ENCODE measurements at regions not wholly inside any gene's neighbourhood (a gene's known extent, or its start where the extent isn't known, plus 50 kb on each side); places are given as distances from the start of the nearest gene placed in this dataset.
"Not testable (repeated sequence)": the region's sequence is repeated elsewhere in the genome, so short reads cannot be mapped to it uniquely, and the experiment has no call there.

- H3K27me3 Mint-ChIP-seq (ENCODE audit: insufficient read depth, unreplicated experiment), result peaks cover 10% of the 10 kb centered on the region
Measured at GRCh38 chr7:73933091-73933490, 72.1 kb downstream of the TMEM270 start.

GRCh38 chr7:73936967-73937366 is 76.0 kb downstream of the TMEM270 start:
- intact Hi-C loops (cut with micrococcal nuclease), result no loop called here
- BruUV-seq (replicated peaks), result no TSS peak
- Mint-ChIP-seq H3K27ac (ENCODE audit: low read depth, unreplicated experiment) (no peak overlapping the region), H3K36me3 (ENCODE audit: insufficient read depth, unreplicated experiment) (peaks cover 6% of the 10 kb centered on the region), H3K4me1 (ENCODE audit: insufficient read depth, unreplicated experiment) (no peaks in the 10 kb centered on the region), H3K27me3 (ENCODE audit: insufficient read depth, unreplicated experiment) (peaks cover 10% of the 10 kb centered on the region), H3K9me3 (ENCODE audit: unreplicated experiment) (peaks cover 16% of the 10 kb centered on the region), H3K4me3 (ENCODE audit: unreplicated experiment) (no peak overlapping the region)
- TF ChIP-seq, protein P1, sequence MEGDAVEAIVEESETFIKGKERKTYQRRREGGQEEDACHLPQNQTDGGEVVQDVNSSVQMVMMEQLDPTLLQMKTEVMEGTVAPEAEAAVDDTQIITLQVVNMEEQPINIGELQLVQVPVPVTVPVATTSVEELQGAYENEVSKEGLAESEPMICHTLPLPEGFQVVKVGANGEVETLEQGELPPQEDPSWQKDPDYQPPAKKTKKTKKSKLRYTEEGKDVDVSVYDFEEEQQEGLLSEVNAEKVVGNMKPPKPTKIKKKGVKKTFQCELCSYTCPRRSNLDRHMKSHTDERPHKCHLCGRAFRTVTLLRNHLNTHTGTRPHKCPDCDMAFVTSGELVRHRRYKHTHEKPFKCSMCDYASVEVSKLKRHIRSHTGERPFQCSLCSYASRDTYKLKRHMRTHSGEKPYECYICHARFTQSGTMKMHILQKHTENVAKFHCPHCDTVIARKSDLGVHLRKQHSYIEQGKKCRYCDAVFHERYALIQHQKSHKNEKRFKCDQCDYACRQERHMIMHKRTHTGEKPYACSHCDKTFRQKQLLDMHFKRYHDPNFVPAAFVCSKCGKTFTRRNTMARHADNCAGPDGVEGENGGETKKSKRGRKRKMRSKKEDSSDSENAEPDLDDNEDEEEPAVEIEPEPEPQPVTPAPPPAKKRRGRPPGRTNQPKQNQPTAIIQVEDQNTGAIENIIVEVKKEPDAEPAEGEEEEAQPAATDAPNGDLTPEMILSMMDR (IDR thresholded peaks at IDR 0.05; ENCODE audit: unreplicated experiment), result no peak
- POLR2A ChIA-PET, result no interaction called here
- no peak for DNase-seq (ENCODE audit: unreplicated experiment)
- CTCF ChIA-PET, result interaction anchor here (0.6 to 1.1 kb wide), 3 partner anchors 51 to 234 kb away, joined by 3 read pairs; no protein-coding TSS in a partner anchor

More at GRCh38 chr7:73933091-73933490, 72.1 kb downstream of the TMEM270 start:
- Mint-ChIP-seq H3K36me3 (ENCODE audit: insufficient read depth, unreplicated experiment) (no peaks in the 10 kb centered on the region), H3K9me3 (ENCODE audit: unreplicated experiment) (no peaks in the 10 kb centered on the region), H3K4me1 (ENCODE audit: insufficient read depth, unreplicated experiment) (no peaks in the 10 kb centered on the region), H3K27ac (ENCODE audit: low read depth, unreplicated experiment) (no peak overlapping the region), H3K4me3 (ENCODE audit: unreplicated experiment) (no peak overlapping the region)
- TF ChIP-seq, protein P1 (IDR thresholded peaks at IDR 0.05; ENCODE audit: unreplicated experiment), result no peak
- DNase-seq (ENCODE audit: unreplicated experiment), result no peak
- ChIA-PET CTCF (no interaction called here), POLR2A (no interaction called here)
- BruUV-seq (replicated peaks), result no TSS peak
- intact Hi-C loops (cut with micrococcal nuclease), result no loop called here

DNA sequence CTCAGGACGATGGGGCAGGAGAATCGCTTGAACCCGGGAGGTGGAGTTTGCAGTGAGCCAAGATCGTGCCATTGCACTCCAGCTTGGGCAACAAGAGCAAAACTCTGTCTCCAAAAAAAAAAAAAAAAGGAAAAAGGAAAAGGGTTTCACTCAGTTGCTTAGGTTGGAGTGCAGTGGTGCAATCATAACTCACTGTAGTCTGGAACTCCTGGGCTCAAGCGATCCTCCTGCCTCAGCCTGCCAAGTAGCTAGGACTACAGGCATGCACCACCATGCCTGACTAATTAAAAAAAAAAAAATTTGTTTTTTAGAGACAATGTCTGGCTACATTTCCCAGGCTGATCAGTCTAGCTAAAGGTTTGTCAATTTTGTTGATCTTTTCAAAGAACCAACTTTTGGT is 76.7 kb downstream of the TMEM270 start:
- peak; percentile 41 for DNase-seq (ENCODE audit: unreplicated experiment)
- H3K27ac Mint-ChIP-seq (ENCODE audit: low read depth, unreplicated experiment); H3K4me3 Mint-ChIP-seq (ENCODE audit: unreplicated experiment); H3K36me3 Mint-ChIP-seq (ENCODE audit: insufficient read depth, unreplicated experiment); H3K4me1 Mint-ChIP-seq (ENCODE audit: insufficient read depth, unreplicated experiment); intact Hi-C loops (cut with micrococcal nuclease); BruUV-seq (replicated peaks): not testable (repeated sequence)
- POLR2A ChIA-PET, result interaction anchor here (0.7 kb wide), 1 partner anchor 77 kb away, joined by 3 read pairs; no protein-coding TSS in a partner anchor
- peaks cover 10% of the 10 kb centered on the region for H3K27me3 Mint-ChIP-seq (ENCODE audit: insufficient read depth, unreplicated experiment)
- CTCF ChIA-PET, result interaction anchor here (0.6 kb wide), 2 partner anchors 89 to 235 kb away, joined by 3 read pairs; no protein-coding TSS in a partner anchor
- peaks cover 16% of the 10 kb centered on the region for H3K9me3 Mint-ChIP-seq (ENCODE audit: unreplicated experiment)

DNA sequence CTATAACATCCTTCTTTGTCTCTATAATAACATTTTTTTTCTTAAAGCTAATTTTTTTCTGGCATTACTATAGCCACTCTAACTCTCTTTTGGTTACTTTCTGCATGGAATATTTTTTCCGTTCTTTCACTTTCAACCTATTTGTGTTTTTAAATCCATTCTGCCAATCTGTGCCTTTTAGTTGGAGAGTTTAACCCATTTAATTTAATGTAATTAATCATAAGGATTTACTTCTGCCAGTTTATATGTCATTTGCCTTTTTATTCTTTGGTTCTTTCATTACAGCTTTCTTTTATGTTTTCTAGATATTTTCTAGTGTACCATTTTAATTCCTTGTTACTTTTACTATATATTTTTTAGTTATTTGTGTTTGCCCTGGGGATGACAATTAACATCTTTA is 78.6 kb downstream of the TMEM270 start:
- Mint-ChIP-seq H3K4me1 (ENCODE audit: insufficient read depth, unreplicated experiment) (no peaks in the 10 kb centered on the region), H3K27ac (ENCODE audit: low read depth, unreplicated experiment) (no peak overlapping the region), H3K9me3 (ENCODE audit: unreplicated experiment) (peaks cover 16% of the 10 kb centered on the region), H3K4me3 (ENCODE audit: unreplicated experiment) (no peak overlapping the region), H3K36me3 (ENCODE audit: insufficient read depth, unreplicated experiment) (peaks cover 6% of the 10 kb centered on the region), H3K27me3 (ENCODE audit: insufficient read depth, unreplicated experiment) (peaks cover 10% of the 10 kb centered on the region)
- intact Hi-C loops (cut with micrococcal nuclease), result no loop called here
- BruUV-seq (replicated peaks), result no TSS peak
- ChIA-PET CTCF (interaction anchor here (0.6 to 0.7 kb wide), 2 partner anchors 165 to 461 kb away, joined by 3 to 4 read pairs; no protein-coding TSS in a partner anchor), POLR2A (interaction anchor here (0.5 kb wide), 1 partner anchor 54 kb away, joined by 5 read pairs; no protein-coding TSS in a partner anchor)
- TF ChIP-seq, protein P1 (IDR thresholded peaks at IDR 0.05; ENCODE audit: unreplicated experiment), result no peak
- no peak for DNase-seq (ENCODE audit: unreplicated experiment)
